Osteocyte (in vitro differentiated cells): ENCODE measurements at regions not wholly inside any gene's neighbourhood (a gene's known extent, or its start where the extent isn't known, plus 50 kb on each side); places are given as distances from the start of the nearest gene placed in this dataset.

Experiments
- DNase-seq: peaks from one replicate; pipeline ENCODE4 v3.0.0; 2021; ENCODE audit warnings: mixed read lengths; ENCODE audit not compliant: unreplicated experiment; ENCODE audit errors: extremely low spot score
- H3K27ac Mint-ChIP-seq: one replicate; pipeline ENCODE4 v1.8.0; 2021; ENCODE audit warnings: mild to moderate bottlenecking, mixed read lengths; ENCODE audit not compliant: unreplicated experiment
- H3K27me3 Mint-ChIP-seq: one replicate; pipeline ENCODE4 v1.8.0; 2021; ENCODE audit warnings: mixed read lengths; ENCODE audit not compliant: unreplicated experiment
- H3K36me3 Mint-ChIP-seq: one replicate; pipeline ENCODE4 v1.8.0; 2021; ENCODE audit warnings: mixed read lengths; ENCODE audit not compliant: unreplicated experiment
- H3K4me1 Mint-ChIP-seq: one replicate; pipeline ENCODE4 v1.8.0; 2021; ENCODE audit warnings: mixed read lengths; ENCODE audit not compliant: unreplicated experiment
- H3K4me3 Mint-ChIP-seq: one replicate; pipeline ENCODE4 v1.8.0; 2021; ENCODE audit warnings: mild to moderate bottlenecking, moderate library complexity, mixed read lengths; ENCODE audit not compliant: unreplicated experiment
- H3K9me3 Mint-ChIP-seq: one replicate; pipeline ENCODE4 v1.8.0; 2021; ENCODE audit warnings: mixed read lengths; ENCODE audit not compliant: unreplicated experiment
- TF ChIP-seq, protein P1 (sequence below): fragments of 200-600 bp; sonication (generic); IDR thresholded peaks from 2 replicates; pipeline ENCODE4 v1.5.0; 2021; ENCODE audit warnings: antibody characterized with exemption, mild to moderate bottlenecking, moderate library complexity

DNA sequence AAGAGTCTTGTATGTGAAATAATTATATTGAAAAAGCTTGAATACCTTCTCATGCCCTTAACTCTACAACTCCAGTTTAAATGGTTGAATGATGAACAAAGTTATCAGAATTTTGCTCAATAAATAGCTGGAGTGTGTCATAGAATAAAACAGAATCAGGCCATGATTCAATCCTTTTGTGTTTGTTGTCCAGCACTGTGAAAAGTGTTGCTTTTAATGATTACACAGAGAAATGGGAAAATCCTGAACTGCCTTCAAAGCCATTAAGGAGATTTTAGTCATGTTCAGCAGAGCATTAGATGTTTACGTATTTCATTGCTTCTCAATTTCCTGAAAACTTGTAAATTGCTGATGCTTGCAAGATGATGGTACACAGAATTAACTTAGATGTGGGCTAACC lies 262.9 kb upstream of the BTBD3 start:
- Mint-ChIP-seq H3K9me3 (no peaks in the 10 kb centered on the region), H3K36me3 (no peaks in the 10 kb centered on the region), H3K27ac (no peak overlapping the region), H3K27me3 (peaks cover 12% of the 10 kb centered on the region), H3K4me3 (no peak overlapping the region), H3K4me1 (no peaks in the 10 kb centered on the region)
- no peak for DNase-seq
- TF ChIP-seq, protein P1, sequence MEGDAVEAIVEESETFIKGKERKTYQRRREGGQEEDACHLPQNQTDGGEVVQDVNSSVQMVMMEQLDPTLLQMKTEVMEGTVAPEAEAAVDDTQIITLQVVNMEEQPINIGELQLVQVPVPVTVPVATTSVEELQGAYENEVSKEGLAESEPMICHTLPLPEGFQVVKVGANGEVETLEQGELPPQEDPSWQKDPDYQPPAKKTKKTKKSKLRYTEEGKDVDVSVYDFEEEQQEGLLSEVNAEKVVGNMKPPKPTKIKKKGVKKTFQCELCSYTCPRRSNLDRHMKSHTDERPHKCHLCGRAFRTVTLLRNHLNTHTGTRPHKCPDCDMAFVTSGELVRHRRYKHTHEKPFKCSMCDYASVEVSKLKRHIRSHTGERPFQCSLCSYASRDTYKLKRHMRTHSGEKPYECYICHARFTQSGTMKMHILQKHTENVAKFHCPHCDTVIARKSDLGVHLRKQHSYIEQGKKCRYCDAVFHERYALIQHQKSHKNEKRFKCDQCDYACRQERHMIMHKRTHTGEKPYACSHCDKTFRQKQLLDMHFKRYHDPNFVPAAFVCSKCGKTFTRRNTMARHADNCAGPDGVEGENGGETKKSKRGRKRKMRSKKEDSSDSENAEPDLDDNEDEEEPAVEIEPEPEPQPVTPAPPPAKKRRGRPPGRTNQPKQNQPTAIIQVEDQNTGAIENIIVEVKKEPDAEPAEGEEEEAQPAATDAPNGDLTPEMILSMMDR = no peak

GRCh38 chr20:11660673-11661072 lies 257.0 kb upstream of the BTBD3 start:
- H3K27me3 Mint-ChIP-seq = peaks cover 11% of the 10 kb centered on the region
- H3K27ac Mint-ChIP-seq = no peak overlapping the region
- H3K4me3 Mint-ChIP-seq = no peak overlapping the region
- no peaks in the 10 kb centered on the region for H3K9me3 Mint-ChIP-seq
- DNase-seq = no peak
- no peaks in the 10 kb centered on the region for H3K36me3 Mint-ChIP-seq
- TF ChIP-seq, protein P1 = no peak
- H3K4me1 Mint-ChIP-seq = no peaks in the 10 kb centered on the region

DNA sequence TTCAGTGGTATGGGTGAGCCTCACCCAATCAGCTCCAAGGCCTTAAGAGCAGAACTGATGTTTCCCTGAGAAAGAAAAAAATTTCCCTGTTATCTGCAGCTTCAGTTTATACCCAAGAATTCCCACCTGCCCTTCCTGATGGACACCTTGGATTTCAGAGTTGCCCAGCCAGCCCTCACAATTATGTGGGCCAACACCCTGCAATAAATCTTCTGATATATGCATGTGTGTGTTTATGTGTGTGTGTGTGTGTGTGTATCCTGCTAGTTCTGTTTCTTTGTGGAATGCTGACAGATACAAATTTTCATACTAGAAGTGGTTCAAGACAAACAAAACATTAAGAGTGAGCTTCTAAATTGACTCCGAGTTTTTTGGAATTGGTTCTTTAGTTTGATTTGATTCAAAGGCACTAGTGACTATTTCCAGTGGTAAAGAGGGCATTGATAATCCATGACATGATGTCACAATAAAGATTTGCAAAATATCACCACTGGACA lies 246.6 kb upstream of the BTBD3 start:
- Mint-ChIP-seq H3K36me3 (no peaks in the 10 kb centered on the region), H3K4me3 (no peak overlapping the region), H3K9me3 (no peaks in the 10 kb centered on the region), H3K27me3 (peaks cover 43% of the 10 kb centered on the region), H3K27ac (no peak overlapping the region), H3K4me1 (no peaks in the 10 kb centered on the region)
- TF ChIP-seq, protein P1 = no peak
- no peak for DNase-seq

- H3K27me3 Mint-ChIP-seq = peaks cover 38% of the 10 kb centered on the region
- no peak for DNase-seq
These were observed 244.7 kb upstream of the BTBD3 start for GRCh38 chr20:11672959-11673358.

GRCh38 chr20:11675920-11676629 lies 241.6 kb upstream of the BTBD3 start:
- TF ChIP-seq, protein P1 = no peak
- peaks cover 24% of the 10 kb centered on the region for H3K27me3 Mint-ChIP-seq
- no peaks in the 10 kb centered on the region for H3K9me3 Mint-ChIP-seq
- H3K4me1 Mint-ChIP-seq = no peaks in the 10 kb centered on the region
- H3K36me3 Mint-ChIP-seq = no peaks in the 10 kb centered on the region
- H3K27ac Mint-ChIP-seq = no peak overlapping the region
- no peak overlapping the region for H3K4me3 Mint-ChIP-seq
- no peak for DNase-seq

More at GRCh38 chr20:11672959-11673358, 244.7 kb upstream of the BTBD3 start:
- no peak overlapping the region for H3K27ac Mint-ChIP-seq
- H3K4me3 Mint-ChIP-seq = no peak overlapping the region
- H3K4me1 Mint-ChIP-seq = no peaks in the 10 kb centered on the region
- H3K36me3 Mint-ChIP-seq = no peaks in the 10 kb centered on the region
- H3K9me3 Mint-ChIP-seq = no peaks in the 10 kb centered on the region
- TF ChIP-seq, protein P1 = no peak
